ENCODE measurements at regions not wholly inside any gene's neighbourhood (a gene's known extent, or its start where the extent isn't known, plus 50 kb on each side); places are given as distances from the start of the nearest gene placed in this dataset.
"Not testable (repeated sequence)": the region's sequence is repeated elsewhere in the genome, so short reads cannot be mapped to it uniquely, and the experiment has no call there.

DNA sequence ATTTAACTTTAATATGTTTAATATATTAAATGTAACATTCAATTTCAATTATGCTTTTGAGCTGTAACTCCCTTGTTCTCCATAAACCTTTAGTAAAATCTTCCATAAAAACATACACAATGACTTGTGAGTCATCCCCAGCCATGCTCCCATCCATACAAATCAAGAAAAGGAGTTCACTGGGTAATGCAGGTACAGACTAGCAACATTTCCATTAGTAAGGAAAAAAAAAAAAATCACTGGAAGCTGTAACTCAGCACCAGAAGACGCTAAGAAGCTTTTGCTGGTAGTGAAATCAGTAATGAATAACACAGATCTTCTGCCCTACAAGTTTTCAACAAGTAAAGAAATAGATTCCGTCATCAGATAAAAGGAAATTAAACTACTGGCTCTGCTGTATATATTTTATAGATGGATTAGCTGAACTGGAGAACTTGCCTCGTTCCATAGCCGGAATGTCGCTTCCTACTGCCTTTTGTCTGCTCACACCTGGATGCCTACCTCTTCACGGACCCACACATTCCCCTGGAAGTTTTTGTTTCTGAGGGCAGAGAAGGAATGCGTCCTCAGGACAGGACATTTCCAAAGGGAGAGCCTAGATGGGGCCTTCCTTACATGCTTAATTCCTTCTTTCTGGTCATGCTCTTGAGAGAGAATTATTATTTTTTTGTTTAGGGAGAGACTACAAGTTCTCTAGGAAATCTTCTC, 298.4 kb upstream of the ANKRD50 start:
- in situ Hi-C loops (cut with HindIII; ENCODE audit: low sequenced_read_pairs), result no loop called here
- DNase-seq (ENCODE audit: low spot score), result no peak

DNA sequence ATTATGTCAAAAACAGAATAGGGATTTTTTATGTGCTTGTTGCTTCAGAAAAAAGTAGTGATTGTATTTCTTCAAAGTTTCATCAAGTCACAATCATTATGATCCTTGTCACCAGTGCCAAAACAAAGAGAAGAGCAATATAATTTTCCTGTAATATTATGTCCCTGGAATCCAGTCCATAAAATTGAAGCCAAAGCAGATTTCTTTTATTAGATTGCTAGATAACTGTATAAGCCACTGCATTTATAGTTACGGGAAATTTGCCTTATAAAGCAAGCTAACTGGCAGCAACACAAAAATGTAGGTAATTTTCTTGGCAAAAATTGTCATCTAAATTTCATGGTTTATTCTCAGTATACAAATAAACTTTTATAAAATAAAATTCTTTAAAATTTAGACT, 296.1 kb upstream of the ANKRD50 start:
- DNase-seq (ENCODE audit: low spot score), result no peak
- in situ Hi-C loops (cut with HindIII; ENCODE audit: low sequenced_read_pairs), result no loop called here

DNA sequence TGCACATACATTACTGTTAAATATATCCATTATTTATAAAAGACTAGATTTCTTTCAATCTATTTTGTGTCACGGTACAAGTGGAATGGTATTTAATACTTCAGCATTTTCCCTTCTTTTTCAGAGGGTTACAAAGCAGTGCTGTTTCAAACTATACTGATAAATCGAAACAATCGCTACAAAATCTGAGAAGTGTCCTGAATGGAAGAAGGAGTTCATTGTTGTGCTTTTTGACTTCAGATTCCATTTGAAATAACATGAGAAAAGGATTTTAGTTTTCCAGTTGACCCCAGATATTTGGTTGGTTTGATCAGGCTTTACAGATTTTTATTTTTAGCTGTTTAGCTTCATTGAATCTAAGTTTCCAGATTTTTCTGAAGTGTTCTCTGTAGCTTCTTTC, 292.1 kb upstream of the ANKRD50 start:
- DNase-seq (ENCODE audit: low spot score), result no peak
- in situ Hi-C loops (cut with HindIII; ENCODE audit: low sequenced_read_pairs), result no loop called here

DNA sequence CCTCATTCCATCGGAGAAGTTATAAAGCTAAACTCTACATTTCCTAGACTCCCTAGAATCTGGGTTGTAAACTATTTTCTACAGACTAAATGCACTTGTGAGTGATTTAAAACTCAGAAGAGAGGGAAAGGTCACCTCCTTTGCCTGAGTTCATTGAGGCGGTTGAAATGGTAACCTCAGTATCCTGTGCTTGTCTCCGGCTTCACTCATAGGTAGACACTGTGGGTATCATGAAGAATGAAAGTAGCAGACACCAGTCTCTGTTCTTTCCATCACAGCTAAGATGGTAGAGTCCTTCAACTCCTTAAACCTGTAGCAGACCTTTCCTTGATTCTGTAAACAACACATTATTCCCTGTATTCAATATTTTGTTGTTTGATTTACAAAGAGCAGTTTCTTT, 291.3 kb upstream of the ANKRD50 start:
- no peak for DNase-seq (ENCODE audit: low spot score)
- in situ Hi-C loops (cut with HindIII; ENCODE audit: low sequenced_read_pairs), result no loop called here

DNA sequence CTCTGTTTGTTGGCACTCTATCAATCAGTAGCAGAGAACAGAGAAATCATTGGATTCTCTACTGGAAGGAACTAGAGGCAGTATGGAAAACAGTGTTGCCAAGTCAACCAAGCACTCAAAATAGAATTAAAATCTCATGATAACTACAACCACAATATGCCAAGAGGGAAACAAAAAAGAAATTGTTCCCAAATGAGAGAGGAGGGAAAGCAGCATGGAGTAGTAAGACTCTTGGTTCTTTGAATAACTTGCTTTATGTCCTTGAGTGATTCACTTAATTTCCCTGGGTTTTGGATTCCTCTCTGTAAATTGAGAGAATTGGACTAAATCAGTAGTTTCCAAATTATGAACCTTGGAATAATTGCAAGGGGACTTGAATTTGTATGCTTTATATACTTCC, 285.5 kb upstream of the ANKRD50 start:
- in situ Hi-C loops (cut with HindIII; ENCODE audit: low sequenced_read_pairs), result no loop called here
- DNase-seq (ENCODE audit: low spot score), result no peak

DNA sequence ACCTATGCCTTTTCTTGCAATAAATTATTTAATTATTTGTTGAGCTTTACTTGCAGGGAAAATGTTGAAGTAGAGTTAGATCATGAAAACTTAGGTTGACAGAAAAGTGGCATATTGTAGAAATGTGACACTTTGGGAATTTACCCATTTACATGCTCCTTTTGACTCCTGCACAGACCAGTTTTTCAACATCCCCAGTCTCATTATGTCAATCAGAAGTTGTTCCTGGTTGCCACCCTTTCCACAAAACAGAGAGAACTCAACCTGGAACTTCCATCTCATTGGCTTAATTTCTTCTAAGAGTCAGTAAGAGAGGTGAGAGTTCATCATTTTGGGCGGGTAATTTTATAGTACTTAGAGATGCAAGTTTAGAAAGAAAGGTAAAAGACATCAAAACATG, 284.6 kb upstream of the ANKRD50 start:
- in situ Hi-C loops (cut with HindIII; ENCODE audit: low sequenced_read_pairs), result no loop called here
- no peak for DNase-seq (ENCODE audit: low spot score)

DNA sequence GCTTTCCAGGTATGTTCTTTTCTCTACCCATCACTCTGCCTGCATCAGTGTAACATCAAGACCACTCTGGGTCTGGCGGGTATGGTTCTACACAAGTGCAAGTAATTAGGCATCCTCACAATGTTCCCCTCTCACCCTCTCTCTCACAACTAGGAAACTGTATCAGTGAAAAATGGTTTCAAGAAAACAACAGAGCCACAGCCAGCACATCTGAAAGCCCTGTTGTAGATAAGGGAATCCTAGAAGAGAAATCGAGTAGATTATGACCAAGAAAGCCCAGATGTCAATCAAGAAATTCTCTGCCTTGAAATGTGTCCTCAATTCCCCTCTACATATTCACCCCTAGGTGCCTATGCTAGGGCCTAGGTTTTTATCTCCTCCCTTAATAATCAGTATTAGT, 281.3 kb upstream of the ANKRD50 start:
- DNase-seq (ENCODE audit: low spot score), result no peak
- in situ Hi-C loops (cut with HindIII; ENCODE audit: low sequenced_read_pairs), result no loop called here

DNA sequence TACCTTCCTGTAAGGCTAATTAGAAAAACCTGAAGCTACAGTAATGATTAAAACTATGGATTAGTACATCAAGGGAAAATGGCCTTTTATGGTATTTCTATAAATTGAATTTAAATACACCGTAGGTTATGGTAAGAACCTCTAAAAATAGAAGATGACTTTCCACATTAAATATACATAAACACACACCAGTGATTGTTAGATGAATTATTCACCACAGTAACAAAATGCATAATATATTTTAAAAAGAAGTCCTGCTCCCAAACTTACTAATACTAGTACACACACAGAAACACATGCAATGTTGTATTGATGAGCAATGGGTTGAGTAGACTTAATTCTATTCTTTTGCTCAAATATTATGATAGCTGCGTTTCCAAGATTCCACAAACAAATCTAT, 277.9 kb upstream of the ANKRD50 start:
- in situ Hi-C loops (cut with HindIII; ENCODE audit: low sequenced_read_pairs), result no loop called here

DNA sequence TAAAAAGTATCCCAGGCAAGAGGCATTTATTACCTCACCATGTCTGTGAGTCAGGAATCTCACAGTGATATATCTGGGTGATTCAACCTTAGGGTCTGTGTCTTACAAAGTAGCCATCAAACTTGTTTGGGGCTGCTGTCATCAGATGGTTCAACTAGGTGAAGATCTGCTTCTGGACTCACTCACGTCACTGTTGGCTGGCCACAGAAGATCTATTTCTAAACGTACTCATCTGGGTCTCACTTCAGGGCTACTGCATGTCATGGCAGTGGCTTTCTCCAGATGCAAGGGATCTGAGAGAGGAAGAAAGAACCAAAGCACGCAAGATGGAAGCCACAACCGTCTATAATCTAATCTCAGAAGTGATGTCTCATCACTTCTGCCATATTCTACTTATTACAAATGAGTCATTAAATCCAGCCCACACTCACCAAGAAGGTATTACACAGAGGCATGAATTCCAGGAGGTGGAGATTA, 267.8 kb upstream of the ANKRD50 start:
- no peak for DNase-seq (ENCODE audit: low spot score)
- in situ Hi-C loops (cut with HindIII; ENCODE audit: low sequenced_read_pairs), result no loop called here

More for the DNA sequence above, 277.9 kb upstream of the ANKRD50 start:
- no peak for DNase-seq (ENCODE audit: low spot score)

DNA sequence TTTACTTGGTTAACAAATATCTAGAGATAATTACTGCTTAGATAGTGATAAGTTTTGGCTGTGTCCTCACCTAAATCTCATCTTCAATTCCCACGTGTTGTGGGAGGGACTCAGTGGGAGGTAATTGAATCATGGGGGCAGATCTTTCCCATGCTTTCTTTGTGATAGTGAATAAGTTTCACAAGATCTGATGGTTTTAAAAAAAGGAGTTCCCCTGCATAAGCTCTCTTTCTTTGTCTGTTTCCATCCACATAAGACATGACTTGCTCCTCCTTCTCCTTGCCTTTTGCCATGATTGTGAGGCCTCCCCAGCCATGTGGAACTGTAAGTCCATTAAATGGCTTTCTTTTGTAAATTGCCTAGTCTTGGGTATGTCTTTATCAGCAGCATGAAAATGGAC, 266.0 kb upstream of the ANKRD50 start:
- DNase-seq (ENCODE audit: low spot score); in situ Hi-C loops (cut with HindIII; ENCODE audit: low sequenced_read_pairs): not testable (repeated sequence)

DNA sequence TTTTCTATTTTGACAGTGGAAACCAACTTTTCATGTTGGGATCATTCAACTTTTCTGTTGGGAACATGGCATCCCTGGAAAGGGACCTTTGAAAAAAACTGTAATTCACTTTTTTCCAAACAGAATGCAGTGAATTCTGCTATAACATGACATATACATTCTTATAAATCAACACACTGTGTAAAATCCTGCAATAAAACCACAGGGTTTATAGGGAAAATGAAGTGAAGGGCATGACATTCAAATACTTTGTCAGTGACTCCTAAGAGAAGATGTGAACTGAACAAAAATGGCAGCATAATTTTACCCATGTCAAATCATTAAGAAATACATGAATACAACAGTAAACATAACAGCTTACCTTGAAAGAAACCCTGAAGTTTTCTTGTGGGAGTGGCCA, 264.5 kb upstream of the ANKRD50 start:
- no peak for DNase-seq (ENCODE audit: low spot score)
- in situ Hi-C loops (cut with HindIII; ENCODE audit: low sequenced_read_pairs), result no loop called here

DNA sequence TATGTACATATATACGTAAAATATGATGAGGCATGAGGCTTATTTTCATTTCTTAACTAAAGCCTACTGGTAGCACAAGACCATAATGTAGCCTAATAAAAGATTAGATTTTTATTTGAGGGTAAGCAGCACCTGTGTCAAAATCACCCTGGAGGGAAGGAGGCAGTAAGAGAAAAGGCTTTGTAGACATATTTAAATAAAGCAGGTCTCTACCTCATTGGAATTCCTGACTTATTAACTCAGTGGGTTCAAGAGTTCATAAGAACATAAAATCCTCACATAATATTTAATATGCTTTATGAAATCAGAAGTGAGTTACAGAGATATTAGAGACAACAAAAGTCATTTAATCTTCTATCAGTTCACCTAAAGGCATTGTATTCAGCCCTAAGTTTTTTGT, 261.6 kb upstream of the ANKRD50 start:
- in situ Hi-C loops (cut with HindIII; ENCODE audit: low sequenced_read_pairs), result no loop called here

DNA sequence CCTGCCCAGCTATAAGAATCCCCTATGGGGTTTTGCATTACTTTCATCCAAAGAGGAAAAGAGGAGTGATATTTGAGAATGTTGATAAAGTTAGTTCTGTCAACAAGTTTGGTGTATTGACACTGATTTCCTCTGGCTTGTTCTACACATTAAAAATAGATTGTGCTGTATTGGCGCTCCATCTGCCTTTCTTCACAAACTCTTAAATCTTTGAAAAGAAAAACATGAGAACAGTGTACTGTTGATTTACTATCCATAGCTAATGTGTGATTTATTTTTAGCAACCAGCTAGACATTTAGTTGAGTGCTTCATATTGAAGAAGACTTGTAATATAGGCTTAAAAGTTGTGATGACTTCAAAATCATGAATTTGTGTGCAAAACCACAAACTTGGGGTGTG, 261.2 kb upstream of the ANKRD50 start:
- no peak for DNase-seq (ENCODE audit: low spot score)
- in situ Hi-C loops (cut with HindIII; ENCODE audit: low sequenced_read_pairs), result no loop called here

More for the DNA sequence above, 261.6 kb upstream of the ANKRD50 start:
- DNase-seq (ENCODE audit: low spot score), result no peak

DNA sequence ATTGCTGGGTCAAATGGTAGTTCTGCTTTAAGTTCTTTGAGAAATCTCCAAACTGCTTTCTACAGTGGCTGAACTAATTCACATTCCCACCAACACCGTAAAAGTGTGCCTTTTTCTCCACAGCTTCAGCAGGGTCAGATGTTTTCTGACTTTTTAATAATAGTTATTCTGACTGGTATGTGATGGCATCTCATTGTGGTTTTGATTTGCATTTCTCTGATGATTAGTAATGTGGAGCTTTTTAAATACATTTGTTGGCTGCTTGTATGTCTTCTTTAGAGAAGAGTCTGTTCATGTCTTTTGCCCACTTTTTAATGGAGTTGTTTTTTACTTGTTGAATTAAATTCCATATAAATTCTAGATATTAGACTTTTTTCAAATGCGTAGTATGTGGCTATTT, 257.5 kb upstream of the ANKRD50 start:
- in situ Hi-C loops (cut with HindIII; ENCODE audit: low sequenced_read_pairs), result no loop called here
- no peak for DNase-seq (ENCODE audit: low spot score)

DNA sequence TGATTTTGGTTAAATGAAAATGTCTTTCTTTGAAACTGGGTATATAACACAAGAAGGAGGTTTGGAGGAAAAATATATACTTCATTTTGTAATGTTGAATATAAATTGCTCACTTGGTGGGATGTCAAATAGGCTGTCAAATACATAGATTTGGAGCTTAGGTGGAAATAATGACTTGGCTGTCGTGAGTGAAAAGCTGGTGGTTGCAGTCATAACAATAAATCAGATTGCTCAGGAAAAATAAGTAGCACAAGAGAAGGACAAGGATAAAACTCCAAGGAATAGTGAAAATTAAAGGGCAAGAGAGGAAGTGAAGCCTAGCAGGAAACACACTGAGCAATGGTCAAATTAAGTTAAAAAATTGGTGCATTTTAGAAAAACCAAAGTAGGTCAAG, 253.0 kb upstream of the ANKRD50 start:
- DNase-seq (ENCODE audit: low spot score), result no peak
- in situ Hi-C loops (cut with HindIII; ENCODE audit: low sequenced_read_pairs), result no loop called here

DNA sequence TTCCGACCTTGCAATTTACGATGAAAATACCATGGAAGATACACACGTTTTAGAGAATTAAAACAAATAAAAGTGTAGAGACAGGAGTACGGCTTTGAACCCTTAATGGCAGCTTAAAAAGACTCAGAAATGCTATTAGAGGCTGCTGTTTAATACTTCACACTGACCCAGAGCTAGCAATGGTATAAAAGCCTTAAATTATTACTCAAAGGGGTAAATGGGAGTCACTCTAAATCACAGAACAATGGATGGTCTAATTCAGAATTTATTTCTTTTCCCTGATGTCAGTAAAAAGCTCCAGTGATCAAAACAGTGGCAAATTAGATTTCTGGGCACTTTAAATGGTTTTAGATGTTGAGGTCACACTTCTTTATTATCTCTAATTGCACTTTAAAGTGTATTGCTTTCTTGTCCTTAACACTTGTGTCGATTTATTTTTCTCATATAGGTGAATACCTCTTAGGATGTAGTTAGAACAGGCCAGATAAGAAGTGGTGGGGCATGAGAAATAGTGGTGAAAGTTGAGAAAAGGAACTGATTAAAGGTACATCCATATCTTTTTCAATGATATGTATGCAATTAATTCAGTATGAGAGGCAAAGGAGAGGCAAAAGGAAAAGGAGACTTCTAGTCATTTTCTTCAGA, 252.4 kb upstream of the ANKRD50 start:
- no peak for DNase-seq (ENCODE audit: low spot score)
- in situ Hi-C loops (cut with HindIII; ENCODE audit: low sequenced_read_pairs), result no loop called here

DNA sequence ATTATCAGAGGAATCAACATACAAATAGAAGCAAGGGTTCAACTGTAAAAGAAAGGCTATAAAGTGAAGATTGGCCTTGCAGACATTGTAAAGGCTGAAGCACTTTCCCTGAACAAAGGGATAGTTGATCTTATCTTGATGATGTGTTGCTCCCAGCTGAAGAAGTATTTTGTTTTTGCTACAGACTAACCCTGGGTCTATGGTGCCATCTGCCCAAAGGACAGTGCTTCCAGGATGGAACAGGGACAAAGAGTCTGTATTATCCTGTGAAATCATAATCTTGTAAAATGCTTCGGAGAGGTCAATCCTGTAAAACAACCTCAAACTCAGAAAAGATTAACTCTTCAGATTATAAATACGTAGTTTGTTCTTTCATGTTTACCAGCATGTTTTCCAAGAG, 251.7 kb upstream of the ANKRD50 start:
- in situ Hi-C loops (cut with HindIII; ENCODE audit: low sequenced_read_pairs), result no loop called here

DNA sequence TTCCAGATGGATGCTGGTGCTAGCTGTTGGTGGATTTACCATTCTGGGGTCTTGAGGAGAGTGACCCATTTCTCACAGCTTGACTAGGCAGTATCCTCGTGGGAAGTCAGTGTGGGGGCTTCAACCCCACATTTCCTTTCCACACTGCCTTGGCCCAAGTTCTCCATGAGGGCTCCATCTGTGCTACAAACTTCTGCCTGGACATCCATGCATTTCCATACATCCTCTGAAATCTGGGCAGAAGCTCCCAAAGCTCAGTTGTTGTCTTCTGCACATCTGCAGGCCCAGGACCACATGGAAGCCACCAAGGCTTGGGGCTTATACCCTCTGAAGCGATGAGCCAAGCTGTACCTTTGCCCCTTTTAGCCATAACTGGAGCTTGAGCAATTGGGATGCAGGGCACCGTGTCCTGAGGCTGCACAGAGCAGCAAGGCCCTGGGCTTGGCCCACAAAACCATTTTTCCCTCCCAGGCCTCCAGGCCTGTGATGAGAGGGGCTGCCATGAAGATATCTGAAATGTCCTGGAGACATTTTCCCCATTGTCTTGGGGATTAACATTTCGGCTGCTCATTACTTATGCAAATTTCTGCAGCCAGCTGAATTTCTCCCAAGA, 248.7 kb upstream of the ANKRD50 start:
- no peak for DNase-seq (ENCODE audit: low spot score)
- in situ Hi-C loops (cut with HindIII; ENCODE audit: low sequenced_read_pairs), result no loop called here

More for the DNA sequence above, 251.7 kb upstream of the ANKRD50 start:
- no peak for DNase-seq (ENCODE audit: low spot score)

DNA sequence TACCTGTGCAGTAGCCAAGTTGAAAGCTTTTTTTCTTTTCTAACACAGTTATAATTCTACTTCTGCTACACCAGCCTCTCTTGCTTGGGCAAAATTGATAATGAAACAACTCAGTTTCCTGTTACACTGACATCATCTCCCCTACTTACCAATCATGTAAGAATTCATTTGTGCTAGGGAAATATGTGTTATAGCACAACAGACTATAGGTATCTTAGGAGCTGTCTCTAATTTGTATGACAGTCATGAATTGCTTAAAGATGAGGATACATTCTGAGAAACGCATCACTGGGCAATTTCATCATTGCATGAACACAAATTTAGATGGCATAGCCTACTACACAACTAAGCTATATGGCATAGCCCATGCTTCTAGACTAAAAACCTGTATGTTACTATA, 246.3 kb upstream of the ANKRD50 start:
- in situ Hi-C loops (cut with HindIII; ENCODE audit: low sequenced_read_pairs), result no loop called here
- no peak for DNase-seq (ENCODE audit: low spot score)

DNA sequence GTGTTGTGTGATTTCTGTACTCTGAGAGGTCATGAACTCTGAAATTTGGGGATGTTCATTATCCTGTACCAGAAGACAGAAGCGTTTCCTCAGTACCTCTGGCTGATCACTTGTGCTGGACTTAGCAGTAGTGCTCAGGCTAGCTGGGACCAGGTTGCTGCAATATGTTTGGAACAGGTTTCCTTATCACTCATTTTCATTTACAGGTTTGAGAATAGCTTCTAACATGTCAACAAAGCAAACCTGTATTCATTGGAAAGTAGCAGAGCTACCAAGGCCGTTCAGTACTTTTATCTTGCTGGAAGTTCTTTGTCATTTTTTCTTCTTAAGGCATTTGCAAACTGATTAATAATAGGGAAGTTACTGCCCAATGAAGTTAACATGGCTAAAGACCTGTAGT, 242.9 kb upstream of the ANKRD50 start:
- in situ Hi-C loops (cut with HindIII; ENCODE audit: low sequenced_read_pairs), result no loop called here
- no peak for DNase-seq (ENCODE audit: low spot score)

DNA sequence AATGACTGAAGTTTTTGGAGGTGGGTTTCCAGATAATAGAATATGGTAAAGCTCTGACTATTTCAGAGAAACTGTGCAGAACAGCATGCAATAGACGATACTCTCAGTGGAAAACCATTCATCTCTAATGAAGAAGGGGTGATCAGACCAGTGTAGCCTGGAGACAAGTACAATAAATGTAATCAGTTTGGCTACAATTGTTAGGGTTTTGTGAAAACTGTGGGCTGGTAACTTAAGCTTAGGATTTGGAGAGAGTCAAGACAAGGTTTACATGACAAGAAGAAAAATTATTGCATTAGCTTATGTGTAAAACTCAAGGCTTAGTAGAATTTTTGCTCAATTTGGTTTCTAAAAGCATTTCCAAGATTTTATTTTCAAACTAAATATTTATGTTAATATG, 241.5 kb upstream of the ANKRD50 start:
- DNase-seq (ENCODE audit: low spot score), result no peak
- in situ Hi-C loops (cut with HindIII; ENCODE audit: low sequenced_read_pairs), result no loop called here

Measured in G401 (cell line).